Breast epithelium (tissue), 4 donors: ENCODE measurements at regions not wholly inside any gene's neighbourhood (a gene's known extent, or its start where the extent isn't known, plus 50 kb on each side); places are given as distances from the start of the nearest gene placed in this dataset.
"Not testable (repeated sequence)": the region's sequence is repeated elsewhere in the genome, so short reads cannot be mapped to it uniquely, and the experiment has no call there.

Source experiments
- DNase-seq, 2 donors: peaks; one replicate each; pipeline ENCODE4 v3.0.0-alpha.2; 2019; ENCODE audit warnings: low spot score in 2 of 2
- H3K27ac ChIP-seq, 2 donors: fragments of 200-600 bp; sonication (generic) in 1 of 2; one replicate each; pipeline ENCODE4 v1.5.1; 2016 to 2019; ENCODE audit warnings: mild to moderate bottlenecking in 1 of 2
- H3K27me3 ChIP-seq, 2 donors: fragments of 200-600 bp; sonication (generic) in 1 of 2; one replicate each; pipeline versions ENCODE4 v1.5.1 to v1.6.0; 2017 to 2019; ENCODE audit warnings: control low read depth in 1 of 2, mild to moderate bottlenecking in 1 of 2
- H3K36me3 ChIP-seq: fragments of 200-600 bp; one replicate; pipeline ENCODE4 v1.5.1; 2019
- H3K4me1 ChIP-seq, 2 donors: fragments of 200-600 bp; sonication (generic); one replicate each; pipeline ENCODE4 v1.5.1; 2016 to 2019; ENCODE audit warnings: control low read depth in 1 of 2
- H3K4me3 ChIP-seq, 3 donors: fragments of 200-600 bp; sonication (generic); 1 replicate in 2 of 3; 2 replicates in 1 of 3; pipeline ENCODE4 v1.5.1; 2016 to 2019; ENCODE audit warnings: mild to moderate bottlenecking in 3 of 3, moderate library complexity in 2 of 3
- H3K9me3 ChIP-seq, 2 donors: fragments of 200-600 bp; sonication (generic) in 1 of 2; one replicate each; pipeline ENCODE4 v1.5.1; 2016 to 2019; ENCODE audit warnings: control low read depth in 1 of 2
- CTCF ChIP-seq, 3 donors: fragments of 450-650 bp; IDR thresholded peaks; one replicate each; pipeline ENCODE4 v1.5.1; 2016 to 2017; ENCODE audit warnings: antibody characterized with exemption in 3 of 3, mild to moderate bottlenecking in 3 of 3, moderate library complexity in 3 of 3
- POLR2A ChIP-seq: fragments of 450-650 bp; IDR thresholded peaks from one replicate; pipeline ENCODE4 v1.6.1; 2016; ENCODE audit warnings: antibody characterized with exemption, mild to moderate bottlenecking, moderate library complexity
- POLR2AphosphoS5 ChIP-seq, 3 donors: sonication (generic); formaldehyde crosslinking; IDR thresholded peaks; one replicate each; pipeline ENCODE4 v1.6.1; 2017; ENCODE audit warnings: antibody characterized with exemption in 3 of 3
- intact Hi-C: fragments of 100-400 bp; cut with DNase I; formaldehyde crosslinking; loops from one replicate; pipeline ENCODE4 v1.15.1; 2023; ENCODE audit warnings: low total_unique reads

- TF ChIP-seq CTCF (IDR thresholded peaks at IDR 0.05) (no peak), POLR2AphosphoS5 (IDR thresholded peaks at IDR 0.05) (no peak), POLR2A (no peak)
- intact Hi-C loops, result no loop called here
Observed at GRCh38 chr15:47035475-47036406, 681.6 kb upstream of the SEMA6D start.

GRCh38 chr15:47037003-47037402, 680.3 kb upstream of the SEMA6D start:
- no peak overlapping the region for H3K27ac ChIP-seq
- H3K4me3 ChIP-seq, result no peak overlapping the region
- TF ChIP-seq POLR2A, result no peak
- TF ChIP-seq CTCF (IDR thresholded peaks at IDR 0.05), result no peak
- TF ChIP-seq POLR2AphosphoS5 (IDR thresholded peaks at IDR 0.05), result no peak
- H3K36me3 ChIP-seq, result no peaks in the 10 kb centered on the region
- DNase-seq, result no peak
- intact Hi-C loops, result no loop called here
- no peaks in the 10 kb centered on the region for H3K9me3 ChIP-seq
- no peaks in the 10 kb centered on the region for H3K4me1 ChIP-seq
- H3K27me3 ChIP-seq, result no peaks in the 10 kb centered on the region

More at GRCh38 chr15:47035475-47036406, 681.6 kb upstream of the SEMA6D start:
- DNase-seq, result no peak
- Histone ChIP-seq H3K9me3 (no peaks in the 10 kb centered on the region), H3K27ac (no peak overlapping the region), H3K4me1 (no peaks in the 10 kb centered on the region), H3K27me3 (no peaks in the 10 kb centered on the region), H3K36me3 (no peaks in the 10 kb centered on the region), H3K4me3 (no peak overlapping the region)

GRCh38 chr15:47039225-47039624, 678.1 kb upstream of the SEMA6D start:
- no peaks in the 10 kb centered on the region for H3K4me1 ChIP-seq
- DNase-seq, result no peak
- no peaks in the 10 kb centered on the region for H3K36me3 ChIP-seq
- no peaks in the 10 kb centered on the region for H3K9me3 ChIP-seq
- no peak overlapping the region for H3K4me3 ChIP-seq
- intact Hi-C loops, result no loop called here
- H3K27ac ChIP-seq, result no peak overlapping the region
- no peaks in the 10 kb centered on the region for H3K27me3 ChIP-seq
- no peak for TF ChIP-seq CTCF (IDR thresholded peaks at IDR 0.05)
- TF ChIP-seq POLR2A, result no peak
- TF ChIP-seq POLR2AphosphoS5 (IDR thresholded peaks at IDR 0.05), result no peak

GRCh38 chr15:47041301-47041700, 676.0 kb upstream of the SEMA6D start:
- Histone ChIP-seq H3K36me3 (no peaks in the 10 kb centered on the region), H3K4me3 (no peak overlapping the region), H3K27me3 (no peaks in the 10 kb centered on the region), H3K4me1 (no peaks in the 10 kb centered on the region), H3K9me3 (no peaks in the 10 kb centered on the region), H3K27ac (no peak overlapping the region)
- DNase-seq, result no peak
- TF ChIP-seq CTCF (IDR thresholded peaks at IDR 0.05) (no peak), POLR2A (no peak), POLR2AphosphoS5 (IDR thresholded peaks at IDR 0.05) (no peak)
- intact Hi-C loops, result no loop called here

GRCh38 chr15:47047981-47048380, 669.3 kb upstream of the SEMA6D start:
- intact Hi-C loops, DNase-seq, H3K36me3 ChIP-seq, H3K27ac ChIP-seq, H3K4me1 ChIP-seq, H3K27me3 ChIP-seq, H3K9me3 ChIP-seq, H3K4me3 ChIP-seq: not testable (repeated sequence)
